OCI-LY3 (cell line): ENCODE measurements at regions not wholly inside any gene's neighbourhood (a gene's known extent, or its start where the extent isn't known, plus 50 kb on each side); places are given as distances from the start of the nearest gene placed in this dataset.

Experiments used
- EZH2phosphoT487 ChIP-seq: fragments of 200-600 bp; shearing (Covaris generic); IDR thresholded peaks from 2 replicates; pipeline ENCODE4 v1.6.1; 2018; ENCODE audit warnings: antibody characterized with exemption, mixed run types, low read depth
- TF ChIP-seq, protein P1 (sequence below): fragments of 200-600, 300-600 bp; sonication (generic); IDR thresholded peaks from 2 replicates; pipeline ENCODE4 v1.5.1; 2014; ENCODE audit warnings: antibody characterized with exemption, low read length, low read depth

- TF ChIP-seq, protein P1, sequence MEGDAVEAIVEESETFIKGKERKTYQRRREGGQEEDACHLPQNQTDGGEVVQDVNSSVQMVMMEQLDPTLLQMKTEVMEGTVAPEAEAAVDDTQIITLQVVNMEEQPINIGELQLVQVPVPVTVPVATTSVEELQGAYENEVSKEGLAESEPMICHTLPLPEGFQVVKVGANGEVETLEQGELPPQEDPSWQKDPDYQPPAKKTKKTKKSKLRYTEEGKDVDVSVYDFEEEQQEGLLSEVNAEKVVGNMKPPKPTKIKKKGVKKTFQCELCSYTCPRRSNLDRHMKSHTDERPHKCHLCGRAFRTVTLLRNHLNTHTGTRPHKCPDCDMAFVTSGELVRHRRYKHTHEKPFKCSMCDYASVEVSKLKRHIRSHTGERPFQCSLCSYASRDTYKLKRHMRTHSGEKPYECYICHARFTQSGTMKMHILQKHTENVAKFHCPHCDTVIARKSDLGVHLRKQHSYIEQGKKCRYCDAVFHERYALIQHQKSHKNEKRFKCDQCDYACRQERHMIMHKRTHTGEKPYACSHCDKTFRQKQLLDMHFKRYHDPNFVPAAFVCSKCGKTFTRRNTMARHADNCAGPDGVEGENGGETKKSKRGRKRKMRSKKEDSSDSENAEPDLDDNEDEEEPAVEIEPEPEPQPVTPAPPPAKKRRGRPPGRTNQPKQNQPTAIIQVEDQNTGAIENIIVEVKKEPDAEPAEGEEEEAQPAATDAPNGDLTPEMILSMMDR = no peak
- no peak for TF ChIP-seq EZH2phosphoT487
Observed at GRCh38 chr17:34730816-34731215, 151.4 kb downstream of the TMEM132E start.
